Gastroesophageal sphincter (tissue), 3 donors: ENCODE measurements at regions not wholly inside any gene's neighbourhood (a gene's known extent, or its start where the extent isn't known, plus 50 kb on each side); places are given as distances from the start of the nearest gene placed in this dataset.

Experiments
- EP300 ChIP-seq: sonication (generic); formaldehyde crosslinking; IDR thresholded peaks from one replicate; pipeline ENCODE4 v1.6.1; 2017; ENCODE audit warnings: antibody characterized with exemption, mild to moderate bottlenecking
- POLR2A ChIP-seq, 2 donors: fragments of 450-650 bp; IDR thresholded peaks; one replicate each; pipeline ENCODE4 v1.6.1; 2017; ENCODE audit warnings: antibody characterized with exemption in 2 of 2, mild to moderate bottlenecking in 2 of 2, moderate library complexity in 1 of 2
- TF ChIP-seq, protein P1 (sequence below), 4 experiments: fragments of 200-600 bp in 2 of 4; fragments of 450-650 bp in 2 of 4; sonication (generic) in 1 of 4; IDR thresholded peaks; one replicate each; pipeline ENCODE4 v1.5.1; 2017 to 2019; ENCODE audit warnings: antibody characterized with exemption in 4 of 4, mild to moderate bottlenecking in 2 of 4, moderate library complexity in 2 of 4

GRCh38 chr4:181687116-181687515 lies 556.1 kb upstream of the TENM3 start:
- TF ChIP-seq, protein P1, sequence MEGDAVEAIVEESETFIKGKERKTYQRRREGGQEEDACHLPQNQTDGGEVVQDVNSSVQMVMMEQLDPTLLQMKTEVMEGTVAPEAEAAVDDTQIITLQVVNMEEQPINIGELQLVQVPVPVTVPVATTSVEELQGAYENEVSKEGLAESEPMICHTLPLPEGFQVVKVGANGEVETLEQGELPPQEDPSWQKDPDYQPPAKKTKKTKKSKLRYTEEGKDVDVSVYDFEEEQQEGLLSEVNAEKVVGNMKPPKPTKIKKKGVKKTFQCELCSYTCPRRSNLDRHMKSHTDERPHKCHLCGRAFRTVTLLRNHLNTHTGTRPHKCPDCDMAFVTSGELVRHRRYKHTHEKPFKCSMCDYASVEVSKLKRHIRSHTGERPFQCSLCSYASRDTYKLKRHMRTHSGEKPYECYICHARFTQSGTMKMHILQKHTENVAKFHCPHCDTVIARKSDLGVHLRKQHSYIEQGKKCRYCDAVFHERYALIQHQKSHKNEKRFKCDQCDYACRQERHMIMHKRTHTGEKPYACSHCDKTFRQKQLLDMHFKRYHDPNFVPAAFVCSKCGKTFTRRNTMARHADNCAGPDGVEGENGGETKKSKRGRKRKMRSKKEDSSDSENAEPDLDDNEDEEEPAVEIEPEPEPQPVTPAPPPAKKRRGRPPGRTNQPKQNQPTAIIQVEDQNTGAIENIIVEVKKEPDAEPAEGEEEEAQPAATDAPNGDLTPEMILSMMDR (IDR thresholded peaks at IDR 0.05) = no peak
- TF ChIP-seq POLR2A (IDR thresholded peaks at IDR 0.05) (no peak), EP300 (no peak)
